Muscle of back (tissue), 3 donors: ENCODE measurements at regions not wholly inside any gene's neighbourhood (a gene's known extent, or its start where the extent isn't known, plus 50 kb on each side); places are given as distances from the start of the nearest gene placed in this dataset.
A peak's percentile ranks its signal among the peaks of the same experiment; 100 is the strongest.

Experiments used
- DNase-seq, 3 donors: peaks; one replicate each; pipeline versions ENCODE4 v3.0.0 to v3.0.0-alpha.2; 2013

GRCh38 chr10:101297901-101298486 is 56.0 kb upstream of the BTRC start:
- peak; percentile 58 to 67 (median 65) for DNase-seq

GRCh38 chr10:101299211-101299610 is 54.8 kb upstream of the BTRC start:
- no peak for DNase-seq

- no peak for DNase-seq
These were observed 52.7 kb upstream of the BTRC start for GRCh38 chr10:101301111-101301731.

- no peak for DNase-seq
These were observed 50.8 kb upstream of the BTRC start for GRCh38 chr10:101303087-101303703.
